CD14-positive monocyte (primary cell): ENCODE measurements at regions not wholly inside any gene's neighbourhood (a gene's known extent, or its start where the extent isn't known, plus 50 kb on each side); places are given as distances from the start of the nearest gene placed in this dataset.

Experiments
- DNase-seq, 3 donors: peaks; one replicate each; pipeline ENCODE4 v3.0.0-alpha.2; 2011 to 2022
- H2AFZ ChIP-seq: 2 replicates; pipeline ENCODE4 v1.6.0; 2012; ENCODE audit warnings: mild to moderate bottlenecking, low read depth, low read length, inconsistent platforms; ENCODE audit not compliant: insufficient read depth, poor library complexity, severe bottlenecking
- H3K27ac ChIP-seq, 2 donors: 1 replicate in 1 of 2; 2 replicates in 1 of 2; pipeline ENCODE4 v1.5.1; 2012 to 2013; ENCODE audit warnings: low read length in 2 of 2, control low read depth in 1 of 2, inconsistent platforms in 1 of 2, low read depth in 1 of 2, mild to moderate bottlenecking in 1 of 2
- H3K27me3 ChIP-seq, 2 donors: one replicate each; pipeline versions ENCODE4 v1.6.0 to v1.6.1; 2011 to 2013; ENCODE audit warnings: low read length in 2 of 2; ENCODE audit not compliant: control insufficient read depth in 2 of 2, insufficient read depth in 2 of 2
- H3K36me3 ChIP-seq, 2 donors: replicated peaks in 1 of 2; 1 replicate in 1 of 2; 2 replicates in 1 of 2; pipeline versions ENCODE4 v1.5.1 to v1.6.1; 2012 to 2013; ENCODE audit warnings: low read length in 2 of 2, control low read depth in 1 of 2, inconsistent platforms in 1 of 2, mild to moderate bottlenecking in 1 of 2; ENCODE audit not compliant: insufficient read depth in 2 of 2, control insufficient read depth in 1 of 2
- H3K4me1 ChIP-seq, 2 donors: 1 replicate in 1 of 2; 2 replicates in 1 of 2; pipeline versions ENCODE4 v1.5.1 to v1.6.1; 2012 to 2013; ENCODE audit warnings: low read length in 2 of 2, control low read depth in 1 of 2, inconsistent platforms in 1 of 2, mild to moderate bottlenecking in 1 of 2, moderate library complexity in 1 of 2; ENCODE audit not compliant: insufficient read depth in 2 of 2, control insufficient read depth in 1 of 2
- H3K4me2 ChIP-seq: replicated peaks from 2 replicates; pipeline ENCODE3; 2012; ENCODE audit warnings: low read length, moderate library complexity, mild to moderate bottlenecking; ENCODE audit not compliant: poor library complexity, severe bottlenecking; ENCODE audit errors: extremely low read depth
- H3K4me3 ChIP-seq, 3 experiments: fragments of 200-600 bp in 1 of 3; sonication (generic) in 1 of 3; replicated peaks in 1 of 3; 1 replicate in 2 of 3; 2 replicates in 1 of 3; pipeline ENCODE4 v1.5.1; 2011 to 2013; ENCODE audit warnings: low read length in 3 of 3, mild to moderate bottlenecking in 3 of 3, control low read depth in 2 of 3, low read depth in 2 of 3, inconsistent platforms in 1 of 3, moderate library complexity in 1 of 3
- H3K79me2 ChIP-seq: 2 replicates; pipeline ENCODE4 v1.6.0; 2012; ENCODE audit warnings: mild to moderate bottlenecking, control low read depth, inconsistent platforms, low read length, moderate library complexity; ENCODE audit not compliant: insufficient read depth
- H3K9ac ChIP-seq: 2 replicates; pipeline ENCODE4 v1.6.0; 2017; ENCODE audit warnings: low read length, mild to moderate bottlenecking; ENCODE audit not compliant: insufficient read depth, poor library complexity, severe bottlenecking
- H3K9me3 ChIP-seq, 2 donors: replicated peaks in 1 of 2; 1 replicate in 1 of 2; 2 replicates in 1 of 2; pipeline versions ENCODE4 v1.5.1 to v1.6.1; 2012 to 2013; ENCODE audit warnings: low read length in 2 of 2, control low read depth in 1 of 2; ENCODE audit not compliant: control insufficient read depth in 1 of 2, insufficient read depth in 1 of 2
- H4K20me1 ChIP-seq: 2 replicates; pipeline ENCODE4 v1.6.0; 2012; ENCODE audit warnings: mild to moderate bottlenecking, low read length, control low read depth, moderate library complexity; ENCODE audit not compliant: insufficient read depth
- H3K27ac Mint-ChIP-seq, 7 donors: one replicate each; pipeline ENCODE4 v1.8.0; 2020; ENCODE audit warnings: mild to moderate bottlenecking in 7 of 7, mixed read lengths in 7 of 7, moderate library complexity in 6 of 7, inconsistent platforms in 2 of 7
- H3K27me3 Mint-ChIP-seq, 3 donors: one replicate each; pipeline ENCODE4 v1.8.0; 2021 to 2022; ENCODE audit warnings: low read depth in 3 of 3, mild to moderate bottlenecking in 3 of 3, mixed read lengths in 3 of 3, moderate library complexity in 3 of 3, inconsistent platforms in 1 of 3
- H3K36me3 Mint-ChIP-seq, 2 donors: one replicate each; pipeline ENCODE4 v1.8.0; 2020; ENCODE audit warnings: mixed read lengths in 2 of 2, inconsistent platforms in 1 of 2, mild to moderate bottlenecking in 1 of 2
- H3K4me1 Mint-ChIP-seq: one replicate; pipeline ENCODE4 v1.8.0; 2020; ENCODE audit warnings: mild to moderate bottlenecking, mixed read lengths
- H3K4me3 Mint-ChIP-seq, 2 donors: one replicate each; pipeline ENCODE4 v1.8.0; 2020; ENCODE audit warnings: mild to moderate bottlenecking in 2 of 2, mixed read lengths in 2 of 2, moderate library complexity in 1 of 2
- H3K9me3 Mint-ChIP-seq, 7 donors: one replicate each; pipeline ENCODE4 v1.8.0; 2020 to 2022; ENCODE audit warnings: mixed read lengths in 7 of 7, mild to moderate bottlenecking in 6 of 7, moderate library complexity in 6 of 7, inconsistent platforms in 2 of 7
- WGBS: methylation state at CpG from one replicate; pipeline ENCODE4 v1.1.5; 2013; ENCODE audit warnings: missing lambda C conversion rate; ENCODE audit not compliant: insufficient coverage; 5-methylcytosine and 5-hydroxymethylcytosine counted together
- intact Hi-C, 2 donors: fragments of 100-400 bp; cut with micrococcal nuclease; formaldehyde crosslinking; loops; one replicate each; pipeline versions ENCODE4 v1.15.0 to v1.15.1; 2023
- TF ChIP-seq, protein P1 (sequence below): fragments of 200-600 bp; IDR thresholded peaks from one replicate; pipeline ENCODE4 v1.8.0; 2022; ENCODE audit warnings: antibody characterized with exemption, mild to moderate bottlenecking

DNA sequence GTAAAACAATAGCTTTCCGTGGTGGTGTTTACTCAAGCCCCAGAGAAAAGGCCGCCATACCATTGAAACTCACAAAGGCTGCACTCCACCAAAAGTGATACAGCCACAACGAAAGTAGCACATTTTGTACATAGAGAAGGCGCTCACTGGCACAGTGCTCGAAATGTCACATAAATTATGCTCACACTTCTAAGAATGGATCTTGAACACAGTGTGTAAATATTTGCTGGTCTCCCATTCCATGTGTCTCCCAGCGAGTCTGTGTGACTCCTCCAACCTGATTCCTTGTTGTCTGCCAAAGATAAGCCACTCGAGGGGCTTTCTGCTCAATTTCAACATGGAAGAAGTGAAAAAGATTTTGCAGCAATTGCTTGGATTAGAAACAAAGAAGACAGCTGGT, 234.0 kb upstream of the VCX3A start:
- no peaks in the 10 kb centered on the region for H3K4me1 ChIP-seq
- Mint-ChIP-seq H3K4me3 (no peak overlapping the region), H3K27ac (no peak overlapping the region), H3K27me3 (no peaks in the 10 kb centered on the region), H3K36me3 (no peaks in the 10 kb centered on the region), H3K4me1 (no peaks in the 10 kb centered on the region), H3K9me3 (peaks cover 0 to 16% (median 5%) of the 10 kb centered on the region in 7 donors)
- H3K4me2 ChIP-seq: no peak overlapping the region
- H3K79me2 ChIP-seq: no peaks in the 10 kb centered on the region
- no peak overlapping the region for H3K9ac ChIP-seq
- DNase-seq: no peak
- H3K27me3 ChIP-seq: no peaks in the 10 kb centered on the region
- intact Hi-C loops: no loop called here
- peaks cover 9 to 31% of the 10 kb centered on the region in 2 donors for H3K9me3 ChIP-seq
- no peaks in the 10 kb centered on the region for H3K36me3 ChIP-seq
- no peak overlapping the region for H2AFZ ChIP-seq
- H3K4me3 ChIP-seq: no peak overlapping the region
- TF ChIP-seq, protein P1, sequence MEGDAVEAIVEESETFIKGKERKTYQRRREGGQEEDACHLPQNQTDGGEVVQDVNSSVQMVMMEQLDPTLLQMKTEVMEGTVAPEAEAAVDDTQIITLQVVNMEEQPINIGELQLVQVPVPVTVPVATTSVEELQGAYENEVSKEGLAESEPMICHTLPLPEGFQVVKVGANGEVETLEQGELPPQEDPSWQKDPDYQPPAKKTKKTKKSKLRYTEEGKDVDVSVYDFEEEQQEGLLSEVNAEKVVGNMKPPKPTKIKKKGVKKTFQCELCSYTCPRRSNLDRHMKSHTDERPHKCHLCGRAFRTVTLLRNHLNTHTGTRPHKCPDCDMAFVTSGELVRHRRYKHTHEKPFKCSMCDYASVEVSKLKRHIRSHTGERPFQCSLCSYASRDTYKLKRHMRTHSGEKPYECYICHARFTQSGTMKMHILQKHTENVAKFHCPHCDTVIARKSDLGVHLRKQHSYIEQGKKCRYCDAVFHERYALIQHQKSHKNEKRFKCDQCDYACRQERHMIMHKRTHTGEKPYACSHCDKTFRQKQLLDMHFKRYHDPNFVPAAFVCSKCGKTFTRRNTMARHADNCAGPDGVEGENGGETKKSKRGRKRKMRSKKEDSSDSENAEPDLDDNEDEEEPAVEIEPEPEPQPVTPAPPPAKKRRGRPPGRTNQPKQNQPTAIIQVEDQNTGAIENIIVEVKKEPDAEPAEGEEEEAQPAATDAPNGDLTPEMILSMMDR: no peak
- no peaks in the 10 kb centered on the region for H4K20me1 ChIP-seq
- H3K27ac ChIP-seq: no peak overlapping the region
- no CpG with 5 or more reads among the region's 7 CpGs for WGBS

DNA sequence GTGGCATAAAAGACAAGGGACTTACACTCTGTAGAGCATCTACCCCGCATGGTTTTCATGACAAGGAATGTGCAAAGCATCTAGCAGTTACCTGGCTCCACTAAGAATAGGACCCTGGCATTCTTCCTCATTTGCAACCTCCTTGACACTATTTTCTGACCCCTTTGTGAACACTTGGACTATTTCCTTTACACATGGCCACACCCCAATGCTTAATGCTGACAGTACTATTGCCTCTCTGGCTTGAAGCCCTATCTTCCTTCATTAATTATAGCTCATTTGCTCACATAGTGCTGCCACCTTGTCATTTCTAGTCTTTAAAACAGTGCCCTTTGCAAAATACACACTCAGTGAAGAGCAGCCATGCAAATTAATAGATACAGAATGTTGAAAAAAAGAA, 226.3 kb upstream of the VCX3A start:
- H3K36me3 Mint-ChIP-seq: no peaks in the 10 kb centered on the region
- no peak overlapping the region for H3K9ac ChIP-seq
- H3K4me2 ChIP-seq: no peak overlapping the region
- H3K27me3 Mint-ChIP-seq: no peaks in the 10 kb centered on the region
- no peak overlapping the region for H2AFZ ChIP-seq
- H3K9me3 Mint-ChIP-seq: peaks cover 4 to 12% (median 7%) of the 10 kb centered on the region in 7 donors
- H3K4me1 ChIP-seq: no peaks in the 10 kb centered on the region
- no peaks in the 10 kb centered on the region for H3K79me2 ChIP-seq
- WGBS: no CpG with 5 or more reads among the region's 1 CpG
- no peaks in the 10 kb centered on the region for H4K20me1 ChIP-seq
- no peaks in the 10 kb centered on the region for H3K36me3 ChIP-seq
- no peak for DNase-seq
- H3K27me3 ChIP-seq: no peaks in the 10 kb centered on the region
- intact Hi-C loops: no loop called here
- H3K4me3 ChIP-seq: no peak overlapping the region
- TF ChIP-seq, protein P1: no peak
- no peak overlapping the region for H3K27ac ChIP-seq
- H3K9me3 ChIP-seq: peaks cover 5 to 9% of the 10 kb centered on the region in 2 donors
- H3K27ac Mint-ChIP-seq: no peak overlapping the region
- no peak overlapping the region for H3K4me3 Mint-ChIP-seq
- H3K4me1 Mint-ChIP-seq: no peaks in the 10 kb centered on the region
